ENCODE measurements at regions not wholly inside any gene's neighbourhood (a gene's known extent, or its start where the extent isn't known, plus 50 kb on each side); places are given as distances from the start of the nearest gene placed in this dataset.

DNA sequence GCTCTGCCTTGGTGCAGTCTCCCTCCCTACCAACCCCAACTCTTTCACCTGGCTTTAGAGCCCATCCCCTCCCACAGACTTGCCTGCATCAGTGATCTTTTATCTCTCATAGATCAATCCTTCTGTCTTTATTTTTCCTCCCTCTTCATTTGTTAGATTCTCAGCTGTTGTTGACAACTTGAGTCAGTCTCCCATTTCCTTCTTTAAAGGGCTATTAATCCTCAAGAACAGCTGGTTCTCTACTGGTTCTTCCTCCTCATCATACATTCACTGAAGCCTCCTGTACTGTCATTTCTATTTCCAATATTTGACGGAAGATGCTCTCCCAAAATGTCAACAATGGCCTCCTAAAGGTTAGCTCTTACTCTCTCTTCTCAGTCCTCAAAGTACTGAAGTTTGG lies 408.2 kb downstream of the TBC1D4 start:
- no TSS peak for BruUV-seq (replicated peaks)
- no peak for FAIRE-seq
- in situ Hi-C loops (cut with HindIII; ENCODE audit: extremely low pct_ligation_motif_present, low pct_unique_long_range_greater_than_20kb): no loop called here

More for the DNA sequence above, 408.2 kb downstream of the TBC1D4 start:
- no peaks in the 10 kb centered on the region; a peak in 1 of 5 replicates for H3K27me3 ChIP-seq (ENCODE audit: control insufficient read depth in 1 of 2, insufficient read depth in 2 of 2, low read length in 2 of 2)
- H3K4me1 ChIP-seq (ENCODE audit: insufficient read depth, low read length): no peaks in the 10 kb centered on the region
- no peaks in the 10 kb centered on the region for H3K36me3 ChIP-seq (replicated peaks in 1 of 2; ENCODE audit: control insufficient read depth in 1 of 2, insufficient read depth in 2 of 2, low read length in 2 of 2)
- H3K79me2 ChIP-seq (ENCODE audit: insufficient read depth, low read length): no peaks in the 10 kb centered on the region
- no peak overlapping the region for H3K4me3 ChIP-seq (replicated peaks in 1 of 3; ENCODE audit: insufficient read depth in 1 of 3, low read depth in 2 of 3, low read length in 3 of 3)
- DNase-seq (ENCODE audit: low spot score): no peak
- no peak overlapping the region for H3K9ac ChIP-seq (ENCODE audit: insufficient read depth, low read depth, low read length)
- POLR2A ChIA-PET: no interaction called here
- H3K9me3 ChIP-seq (ENCODE audit: low read length): no peaks in the 10 kb centered on the region
- CTCF ChIA-PET (ENCODE audit: low intra/inter-chr PET ratio, low total read pairs): no interaction called here
- no peak overlapping the region for H2AFZ ChIP-seq (ENCODE audit: low read length)
- no peak for TF ChIP-seq ZNF589 (CRISPR knock-in tag; conservative IDR thresholded peaks at IDR 0.05)
- no peak for TF ChIP-seq ZSCAN22 (CRISPR knock-in tag; IDR thresholded peaks at IDR 0.05)
- no peak for TF ChIP-seq SMARCC2 (IDR thresholded peaks at IDR 0.05)
- TF ChIP-seq, protein P1, sequence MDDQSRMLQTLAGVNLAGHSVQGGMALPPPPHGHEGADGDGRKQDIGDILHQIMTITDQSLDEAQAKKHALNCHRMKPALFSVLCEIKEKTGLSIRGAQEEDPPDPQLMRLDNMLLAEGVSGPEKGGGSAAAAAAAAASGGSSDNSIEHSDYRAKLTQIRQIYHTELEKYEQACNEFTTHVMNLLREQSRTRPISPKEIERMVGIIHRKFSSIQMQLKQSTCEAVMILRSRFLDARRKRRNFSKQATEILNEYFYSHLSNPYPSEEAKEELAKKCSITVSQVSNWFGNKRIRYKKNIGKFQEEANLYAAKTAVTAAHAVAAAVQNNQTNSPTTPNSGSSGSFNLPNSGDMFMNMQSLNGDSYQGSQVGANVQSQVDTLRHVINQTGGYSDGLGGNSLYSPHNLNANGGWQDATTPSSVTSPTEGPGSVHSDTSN (CRISPR knock-in tag; IDR thresholded peaks at IDR 0.05; ENCODE audit: borderline replicate concordance): no peak
- no peak for TF ChIP-seq PAWR (CRISPR knock-in tag; IDR thresholded peaks at IDR 0.05; ENCODE audit: borderline replicate concordance)
- no peak for TF ChIP-seq ZSCAN25 (CRISPR knock-in tag; IDR thresholded peaks at IDR 0.05)
- TF ChIP-seq ZNF441 (CRISPR knock-in tag; IDR thresholded peaks at IDR 0.05; ENCODE audit: borderline replicate concordance): no peak
- no peak for TF ChIP-seq ZNF773 (CRISPR knock-in tag; IDR thresholded peaks at IDR 0.05; ENCODE audit: borderline replicate concordance)
- TF ChIP-seq TBL1XR1 (IDR thresholded peaks at IDR 0.05; ENCODE audit: borderline replicate concordance, low read length, partially characterized antibody): no peak
- no peak for TF ChIP-seq FIP1L1 (IDR thresholded peaks at IDR 0.05; ENCODE audit: borderline replicate concordance, insufficient read depth, low read depth, low read length)
- TF ChIP-seq ZNF766 (CRISPR knock-in tag; IDR thresholded peaks at IDR 0.05; ENCODE audit: borderline replicate concordance): no peak
- no peak for TF ChIP-seq ZNF740 (CRISPR knock-in tag; IDR thresholded peaks at IDR 0.05)
- TF ChIP-seq DRAP1 (CRISPR knock-in tag; IDR thresholded peaks at IDR 0.05): no peak
- TF ChIP-seq ZNF614 (CRISPR knock-in tag; IDR thresholded peaks at IDR 0.05; ENCODE audit: borderline replicate concordance): no peak
- TF ChIP-seq MIER3 (CRISPR knock-in tag; IDR thresholded peaks at IDR 0.05; ENCODE audit: borderline replicate concordance): no peak
- TF ChIP-seq MYC (CRISPR knock-in tag; IDR thresholded peaks at IDR 0.05; ENCODE audit: borderline replicate concordance): no peak
- no peak overlapping the region for H3K27ac ChIP-seq (ENCODE audit: extremely low read length, insufficient read depth, low read length)
- 6% methylated on average over 1 of the region's 1 CpG for WGBS (ENCODE audit: low lambda C conversion rate)
- H4K20me1 ChIP-seq (ENCODE audit: insufficient read depth, low read length): no peaks in the 10 kb centered on the region
- intact Hi-C loops (cut with micrococcal nuclease; ENCODE audit: unreplicated experiment): no loop called here
- no peak for ATAC-seq
- no peak overlapping the region for H3K4me2 ChIP-seq (ENCODE audit: low read depth, low read length)
